ENCODE measurements at regions not wholly inside any gene's neighbourhood (a gene's known extent, or its start where the extent isn't known, plus 50 kb on each side); places are given as distances from the start of the nearest gene placed in this dataset.

DNA sequence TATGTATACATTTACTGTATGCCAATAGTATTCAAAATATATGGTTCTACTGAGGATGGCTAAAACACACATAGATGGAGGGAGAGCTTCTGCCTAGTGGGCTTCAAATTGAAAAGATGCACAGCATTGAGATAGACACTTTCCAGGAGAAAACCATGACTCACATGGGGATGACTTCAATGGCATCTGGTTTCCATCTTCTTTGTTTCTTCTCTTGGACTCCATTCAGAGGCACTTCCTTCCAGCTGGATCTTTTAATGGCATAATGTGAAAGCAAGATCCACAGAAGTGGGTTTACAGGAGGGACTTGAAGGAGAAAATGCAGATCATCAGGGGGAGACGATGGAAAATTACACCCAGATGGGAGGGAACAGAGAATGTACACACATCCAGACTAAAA lies 84.9 kb downstream of the ZNF365 start:
- no peak for DNase-seq (ENCODE audit: extremely low spot score in 2 of 2)
- Histone ChIP-seq H3K9me3 (no peaks in the 10 kb centered on the region), H3K36me3 (no peaks in the 10 kb centered on the region), H3K27me3 (no peaks in the 10 kb centered on the region), H3K4me1 (no peaks in the 10 kb centered on the region), H3K27ac (peak overlapping the region; percentile 49), H3K4me3 (no peak overlapping the region)
- TF ChIP-seq, protein P1, sequence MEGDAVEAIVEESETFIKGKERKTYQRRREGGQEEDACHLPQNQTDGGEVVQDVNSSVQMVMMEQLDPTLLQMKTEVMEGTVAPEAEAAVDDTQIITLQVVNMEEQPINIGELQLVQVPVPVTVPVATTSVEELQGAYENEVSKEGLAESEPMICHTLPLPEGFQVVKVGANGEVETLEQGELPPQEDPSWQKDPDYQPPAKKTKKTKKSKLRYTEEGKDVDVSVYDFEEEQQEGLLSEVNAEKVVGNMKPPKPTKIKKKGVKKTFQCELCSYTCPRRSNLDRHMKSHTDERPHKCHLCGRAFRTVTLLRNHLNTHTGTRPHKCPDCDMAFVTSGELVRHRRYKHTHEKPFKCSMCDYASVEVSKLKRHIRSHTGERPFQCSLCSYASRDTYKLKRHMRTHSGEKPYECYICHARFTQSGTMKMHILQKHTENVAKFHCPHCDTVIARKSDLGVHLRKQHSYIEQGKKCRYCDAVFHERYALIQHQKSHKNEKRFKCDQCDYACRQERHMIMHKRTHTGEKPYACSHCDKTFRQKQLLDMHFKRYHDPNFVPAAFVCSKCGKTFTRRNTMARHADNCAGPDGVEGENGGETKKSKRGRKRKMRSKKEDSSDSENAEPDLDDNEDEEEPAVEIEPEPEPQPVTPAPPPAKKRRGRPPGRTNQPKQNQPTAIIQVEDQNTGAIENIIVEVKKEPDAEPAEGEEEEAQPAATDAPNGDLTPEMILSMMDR (IDR thresholded peaks at IDR 0.05), result no peak
- TF ChIP-seq POLR2A (IDR thresholded peaks at IDR 0.05), result no peak
- peak; percentile 17 to 69 for TF ChIP-seq POLR2AphosphoS5 (IDR thresholded peaks at IDR 0.05; ENCODE audit: insufficient read depth in 1 of 2, low read depth in 1 of 2)
- intact Hi-C loops (cut with DNase I), result no loop called here

DNA sequence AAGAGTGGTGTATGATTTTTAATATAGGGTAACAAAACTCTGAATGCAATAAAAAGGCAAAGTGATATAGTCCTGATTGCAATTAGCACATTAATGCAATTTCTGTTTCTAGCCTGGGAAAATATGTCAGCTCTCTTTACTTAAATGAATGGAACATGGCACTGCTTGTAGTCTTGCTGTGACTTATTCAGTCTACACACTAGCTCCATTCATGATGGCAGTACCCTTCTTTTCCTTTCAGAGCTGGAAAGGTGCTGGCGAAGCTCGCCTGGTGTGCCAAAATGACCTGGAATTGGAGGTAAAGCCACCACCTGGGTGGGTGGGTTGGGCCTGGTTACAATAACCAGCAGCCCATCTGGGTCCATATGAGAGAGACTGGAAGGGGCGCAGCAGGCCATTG lies 85.3 kb downstream of the ZNF365 start:
- Histone ChIP-seq H3K36me3 (no peaks in the 10 kb centered on the region), H3K4me3 (no peak overlapping the region), H3K27ac (peak overlapping the region; percentile 5), H3K27me3 (no peaks in the 10 kb centered on the region), H3K4me1 (no peaks in the 10 kb centered on the region), H3K9me3 (no peaks in the 10 kb centered on the region)
- DNase-seq (ENCODE audit: extremely low spot score in 2 of 2), result no peak
- no peak for TF ChIP-seq POLR2A (IDR thresholded peaks at IDR 0.05)
- TF ChIP-seq, protein P1 (IDR thresholded peaks at IDR 0.05), result no peak
- no peak for TF ChIP-seq POLR2AphosphoS5 (IDR thresholded peaks at IDR 0.05; ENCODE audit: insufficient read depth in 1 of 2, low read depth in 1 of 2)
- intact Hi-C loops (cut with DNase I), result no loop called here

DNA sequence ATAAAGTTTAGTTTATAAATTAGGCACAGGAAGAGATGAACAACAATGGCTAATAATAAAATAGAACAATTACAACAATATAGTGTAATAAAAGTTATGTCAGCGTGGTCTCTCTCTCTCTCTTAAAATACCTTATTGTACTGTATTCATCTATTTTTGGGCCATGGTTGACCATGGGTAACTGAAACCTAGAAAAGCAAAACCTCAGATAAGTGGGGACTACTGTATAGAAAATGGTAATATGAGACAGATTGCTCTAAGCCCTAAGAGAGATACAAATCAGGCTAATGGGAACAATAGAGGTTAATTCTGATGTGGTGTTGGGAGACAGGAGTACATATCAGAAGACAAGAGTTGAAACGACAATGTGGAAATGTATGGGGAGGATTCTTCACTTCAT lies 86.2 kb downstream of the ZNF365 start:
- Histone ChIP-seq H3K27me3 (no peaks in the 10 kb centered on the region), H3K4me3 (no peak overlapping the region), H3K4me1 (no peaks in the 10 kb centered on the region), H3K27ac (peak overlapping the region; percentile 5), H3K36me3 (no peaks in the 10 kb centered on the region), H3K9me3 (no peaks in the 10 kb centered on the region)
- DNase-seq (ENCODE audit: extremely low spot score in 2 of 2), result no peak
- TF ChIP-seq, protein P1 (IDR thresholded peaks at IDR 0.05), result no peak
- TF ChIP-seq POLR2AphosphoS5 (IDR thresholded peaks at IDR 0.05; ENCODE audit: insufficient read depth in 1 of 2, low read depth in 1 of 2), result no peak
- TF ChIP-seq POLR2A (IDR thresholded peaks at IDR 0.05), result no peak
- intact Hi-C loops (cut with DNase I), result no loop called here

DNA sequence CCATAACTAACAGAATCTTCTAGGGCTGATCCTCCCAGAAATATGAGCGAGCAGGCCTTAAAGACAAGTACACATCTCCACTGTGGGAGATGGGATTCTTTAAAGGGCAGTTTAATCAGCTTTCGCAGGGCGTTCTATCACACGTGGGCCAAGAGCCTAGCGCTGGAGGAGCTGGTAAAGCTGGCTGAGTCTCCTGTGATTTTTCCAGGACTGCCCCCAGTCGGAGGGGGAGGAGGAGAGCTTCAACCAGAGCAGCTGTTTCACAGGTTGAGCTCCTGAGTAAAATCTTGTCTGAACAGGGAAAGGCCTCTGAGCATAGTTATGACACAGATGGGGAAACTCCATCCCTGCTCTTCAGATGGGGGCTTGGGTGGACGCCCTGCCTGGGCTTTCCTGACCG lies 87.0 kb downstream of the ZNF365 start:
- no peak for TF ChIP-seq POLR2AphosphoS5 (IDR thresholded peaks at IDR 0.05; ENCODE audit: insufficient read depth in 1 of 2, low read depth in 1 of 2)
- no peak for TF ChIP-seq POLR2A (IDR thresholded peaks at IDR 0.05)
- TF ChIP-seq, protein P1 (IDR thresholded peaks at IDR 0.05), result no peak
- DNase-seq (ENCODE audit: extremely low spot score in 2 of 2), result no peak
- H3K36me3 ChIP-seq, result no peaks in the 10 kb centered on the region
- peak overlapping the region; percentile 5 for H3K27ac ChIP-seq
- no peaks in the 10 kb centered on the region for H3K27me3 ChIP-seq
- no peaks in the 10 kb centered on the region for H3K9me3 ChIP-seq
- H3K4me3 ChIP-seq, result no peak overlapping the region
- intact Hi-C loops (cut with DNase I), result no loop called here
- H3K4me1 ChIP-seq, result no peaks in the 10 kb centered on the region

DNA sequence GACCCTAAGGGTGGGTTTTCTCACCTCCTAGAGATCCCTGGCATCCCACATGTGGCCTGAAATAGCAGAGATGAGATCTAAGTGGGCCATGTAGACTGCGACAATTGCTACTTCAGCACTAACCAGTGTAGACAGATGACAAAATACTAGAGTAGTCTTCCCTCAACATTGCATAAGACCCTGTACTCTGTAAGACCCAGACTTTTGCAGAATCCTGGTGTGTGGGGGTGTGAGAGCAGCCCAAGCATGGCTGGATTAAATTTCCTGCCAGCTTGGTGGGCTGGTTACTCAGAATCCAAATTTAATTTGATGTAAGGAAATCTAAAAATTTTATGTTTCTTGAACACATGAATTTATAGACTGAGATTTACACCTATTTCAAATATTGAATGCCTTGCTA lies 88.3 kb downstream of the ZNF365 start:
- Histone ChIP-seq H3K9me3 (no peaks in the 10 kb centered on the region), H3K36me3 (no peaks in the 10 kb centered on the region), H3K4me1 (no peaks in the 10 kb centered on the region), H3K4me3 (no peak overlapping the region), H3K27me3 (no peaks in the 10 kb centered on the region), H3K27ac (no peak overlapping the region)
- no peak for DNase-seq (ENCODE audit: extremely low spot score in 2 of 2)
- TF ChIP-seq POLR2AphosphoS5 (IDR thresholded peaks at IDR 0.05; ENCODE audit: insufficient read depth in 1 of 2, low read depth in 1 of 2), result no peak
- TF ChIP-seq, protein P1 (IDR thresholded peaks at IDR 0.05), result no peak
- no peak for TF ChIP-seq POLR2A (IDR thresholded peaks at IDR 0.05)
- intact Hi-C loops (cut with DNase I), result no loop called here
